Esophagus (tissue), 2 donors: ENCODE measurements at regions not wholly inside any gene's neighbourhood (a gene's known extent, or its start where the extent isn't known, plus 50 kb on each side); places are given as distances from the start of the nearest gene placed in this dataset.

Experiments used
- H3K27ac ChIP-seq, 2 donors: one replicate each; pipeline ENCODE4 v1.5.1; 2013; ENCODE audit warnings: low read depth in 2 of 2, mild to moderate bottlenecking in 2 of 2, inconsistent platforms in 1 of 2, low read length in 1 of 2, moderate library complexity in 1 of 2
- H3K27me3 ChIP-seq, 2 donors: one replicate each; pipeline ENCODE4 v1.6.1; 2013; ENCODE audit warnings: low read length in 2 of 2, control low read depth in 1 of 2, mild to moderate bottlenecking in 1 of 2; ENCODE audit not compliant: insufficient read depth in 2 of 2, control insufficient read depth in 1 of 2
- H3K36me3 ChIP-seq, 2 donors: one replicate each; pipeline ENCODE4 v1.6.1; 2013; ENCODE audit warnings: low read length in 1 of 2; ENCODE audit not compliant: control insufficient read depth in 2 of 2, insufficient read depth in 2 of 2
- H3K4me1 ChIP-seq, 2 donors: one replicate each; pipeline ENCODE4 v1.6.1; 2013; ENCODE audit warnings: low read length in 1 of 2; ENCODE audit not compliant: control insufficient read depth in 2 of 2, insufficient read depth in 2 of 2
- H3K4me3 ChIP-seq, 2 donors: one replicate each; pipeline ENCODE4 v1.5.1; 2013; ENCODE audit warnings: low read length in 2 of 2, mild to moderate bottlenecking in 2 of 2, low read depth in 1 of 2, moderate library complexity in 1 of 2
- H3K9me3 ChIP-seq, 2 donors: one replicate each; pipeline ENCODE4 v1.6.1; 2013; ENCODE audit warnings: mild to moderate bottlenecking in 2 of 2, low read depth in 1 of 2, low read length in 1 of 2, moderate library complexity in 1 of 2; ENCODE audit not compliant: control insufficient read depth in 2 of 2, insufficient read depth in 1 of 2
- WGBS, 2 donors: extraction: QIAGEN DNeasy Blood & Tissue Kit; methylation state at CpG; one replicate each; pipeline ENCODE4 v1.1.7; 2013; 5-methylcytosine and 5-hydroxymethylcytosine counted together
- donor health status: healthy with polysubstance abuse.
- donor health status: Bipolar disorder and iron deficiency.

GRCh38 chr6:119608994-119609393, 259.4 kb upstream of the MAN1A1 start:
- Histone ChIP-seq H3K27ac (no peak overlapping the region), H3K4me3 (no peak overlapping the region), H3K36me3 (no peaks in the 10 kb centered on the region), H3K4me1 (no peaks in the 10 kb centered on the region), H3K27me3 (no peaks in the 10 kb centered on the region), H3K9me3 (no peaks in the 10 kb centered on the region)
- 84 to 93% methylated on average over 4 of the region's 4 CpGs for WGBS, 2 donors

GRCh38 chr6:119604124-119604523, 254.6 kb upstream of the MAN1A1 start:
- H3K27ac ChIP-seq: no peak overlapping the region
- H3K36me3 ChIP-seq: no peaks in the 10 kb centered on the region
- no peaks in the 10 kb centered on the region for H3K4me1 ChIP-seq
- no peaks in the 10 kb centered on the region for H3K27me3 ChIP-seq
- no peak overlapping the region for H3K4me3 ChIP-seq
- H3K9me3 ChIP-seq: no peaks in the 10 kb centered on the region
- 39 to 42% methylated on average over 1 of the region's 1 CpG for WGBS, 2 donors

GRCh38 chr6:119603501-119603900, 253.9 kb upstream of the MAN1A1 start:
- Histone ChIP-seq H3K4me1 (no peaks in the 10 kb centered on the region), H3K27ac (no peak overlapping the region), H3K4me3 (no peak overlapping the region), H3K9me3 (no peaks in the 10 kb centered on the region), H3K27me3 (no peaks in the 10 kb centered on the region), H3K36me3 (no peaks in the 10 kb centered on the region)
- WGBS, 2 donors: 90 to 94% methylated on average over 5 of the region's 5 CpGs

- Histone ChIP-seq H3K27ac (no peak overlapping the region), H3K4me3 (no peak overlapping the region), H3K27me3 (no peaks in the 10 kb centered on the region), H3K4me1 (no peaks in the 10 kb centered on the region), H3K36me3 (no peaks in the 10 kb centered on the region), H3K9me3 (no peaks in the 10 kb centered on the region)
- 53 to 61% methylated on average over 3 of the region's 3 CpGs for WGBS, 2 donors
Measured at GRCh38 chr6:119602215-119603178, 252.9 kb upstream of the MAN1A1 start.

- Histone ChIP-seq H3K4me3 (no peak overlapping the region), H3K4me1 (no peaks in the 10 kb centered on the region), H3K9me3 (no peaks in the 10 kb centered on the region), H3K27ac (no peak overlapping the region), H3K27me3 (no peaks in the 10 kb centered on the region), H3K36me3 (no peaks in the 10 kb centered on the region)
- 64 to 95% methylated on average over 2 of the region's 2 CpGs for WGBS, 2 donors
Measured at GRCh38 chr6:119598883-119599282, 249.3 kb upstream of the MAN1A1 start.

GRCh38 chr6:119594907-119595306, 245.3 kb upstream of the MAN1A1 start:
- H3K27ac ChIP-seq: no peak overlapping the region
- H3K36me3 ChIP-seq: no peaks in the 10 kb centered on the region
- no peaks in the 10 kb centered on the region for H3K9me3 ChIP-seq
- no peaks in the 10 kb centered on the region for H3K4me1 ChIP-seq
- no peak overlapping the region for H3K4me3 ChIP-seq
- H3K27me3 ChIP-seq: no peaks in the 10 kb centered on the region

- WGBS, 2 donors: 64 to 81% methylated on average over 2 of the region's 2 CpGs
- Histone ChIP-seq H3K9me3 (no peaks in the 10 kb centered on the region), H3K4me1 (no peaks in the 10 kb centered on the region)
Measured at GRCh38 chr6:119591235-119591634, 241.7 kb upstream of the MAN1A1 start.

GRCh38 chr6:119590066-119590465, 240.5 kb upstream of the MAN1A1 start:
- H3K4me1 ChIP-seq: no peaks in the 10 kb centered on the region
- no peaks in the 10 kb centered on the region for H3K9me3 ChIP-seq
- no peaks in the 10 kb centered on the region for H3K36me3 ChIP-seq
- no peaks in the 10 kb centered on the region for H3K27me3 ChIP-seq
- 65 to 66% methylated on average over 2 of the region's 2 CpGs for WGBS, 2 donors
- H3K27ac ChIP-seq: no peak overlapping the region
- no peak overlapping the region for H3K4me3 ChIP-seq

More at GRCh38 chr6:119591235-119591634, 241.7 kb upstream of the MAN1A1 start:
- H3K27ac ChIP-seq: no peak overlapping the region
- no peaks in the 10 kb centered on the region for H3K36me3 ChIP-seq
- no peaks in the 10 kb centered on the region for H3K27me3 ChIP-seq
- H3K4me3 ChIP-seq: no peak overlapping the region

- H3K27ac ChIP-seq: no peak overlapping the region
- WGBS, 2 donors: 82 to 85% methylated on average over 3 of the region's 3 CpGs
- H3K4me1 ChIP-seq: no peaks in the 10 kb centered on the region
- H3K9me3 ChIP-seq: no peaks in the 10 kb centered on the region
- no peak overlapping the region for H3K4me3 ChIP-seq
- H3K36me3 ChIP-seq: no peaks in the 10 kb centered on the region
- no peaks in the 10 kb centered on the region for H3K27me3 ChIP-seq
Measured at GRCh38 chr6:119587537-119587936, 238.0 kb upstream of the MAN1A1 start.
